Osteocyte (in vitro differentiated cells): ENCODE measurements at regions not wholly inside any gene's neighbourhood (a gene's known extent, or its start where the extent isn't known, plus 50 kb on each side); places are given as distances from the start of the nearest gene placed in this dataset.
A peak's percentile ranks its signal among the peaks of the same experiment; 100 is the strongest.

Experiments used
- DNase-seq: peaks from one replicate; pipeline ENCODE4 v3.0.0; 2021; ENCODE audit warnings: mixed read lengths; ENCODE audit not compliant: unreplicated experiment; ENCODE audit errors: extremely low spot score
- H3K27ac Mint-ChIP-seq: one replicate; pipeline ENCODE4 v1.8.0; 2021; ENCODE audit warnings: mild to moderate bottlenecking, mixed read lengths; ENCODE audit not compliant: unreplicated experiment
- H3K27me3 Mint-ChIP-seq: one replicate; pipeline ENCODE4 v1.8.0; 2021; ENCODE audit warnings: mixed read lengths; ENCODE audit not compliant: unreplicated experiment
- H3K36me3 Mint-ChIP-seq: one replicate; pipeline ENCODE4 v1.8.0; 2021; ENCODE audit warnings: mixed read lengths; ENCODE audit not compliant: unreplicated experiment
- H3K4me1 Mint-ChIP-seq: one replicate; pipeline ENCODE4 v1.8.0; 2021; ENCODE audit warnings: mixed read lengths; ENCODE audit not compliant: unreplicated experiment
- H3K4me3 Mint-ChIP-seq: one replicate; pipeline ENCODE4 v1.8.0; 2021; ENCODE audit warnings: mild to moderate bottlenecking, moderate library complexity, mixed read lengths; ENCODE audit not compliant: unreplicated experiment
- H3K9me3 Mint-ChIP-seq: one replicate; pipeline ENCODE4 v1.8.0; 2021; ENCODE audit warnings: mixed read lengths; ENCODE audit not compliant: unreplicated experiment
- CTCF ChIP-seq: fragments of 200-600 bp; sonication (generic); IDR thresholded peaks from 2 replicates; pipeline ENCODE4 v1.5.0; 2021; ENCODE audit warnings: antibody characterized with exemption, mild to moderate bottlenecking, moderate library complexity

GRCh38 chr11:69881467-69882269 is 62.5 kb upstream of the FGF3 start:
- Mint-ChIP-seq H3K9me3 (no peaks in the 10 kb centered on the region), H3K4me1 (no peaks in the 10 kb centered on the region), H3K27ac (no peak overlapping the region), H3K4me3 (no peak overlapping the region), H3K36me3 (no peaks in the 10 kb centered on the region), H3K27me3 (peaks cover 4% of the 10 kb centered on the region)
- peak; percentile 21 for TF ChIP-seq CTCF
- no peak for DNase-seq

DNA sequence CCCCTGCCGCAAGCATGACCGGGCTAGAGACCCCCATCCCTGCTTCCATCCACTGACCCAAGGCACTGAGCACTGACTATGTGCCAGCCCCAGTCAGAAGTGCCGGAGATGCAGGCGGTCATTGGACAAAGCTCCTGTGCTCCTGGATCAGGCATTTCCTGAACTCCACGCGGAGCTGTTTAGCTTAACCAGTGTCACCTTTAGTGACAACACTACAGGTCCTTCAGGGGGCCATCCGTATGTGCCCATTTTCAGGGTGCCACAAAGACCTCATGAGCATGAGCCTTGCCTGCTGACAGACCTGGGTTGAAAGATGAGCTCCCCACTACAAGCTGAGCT is 63.0 kb upstream of the FGF3 start:
- DNase-seq = no peak
- no peak for TF ChIP-seq CTCF

DNA sequence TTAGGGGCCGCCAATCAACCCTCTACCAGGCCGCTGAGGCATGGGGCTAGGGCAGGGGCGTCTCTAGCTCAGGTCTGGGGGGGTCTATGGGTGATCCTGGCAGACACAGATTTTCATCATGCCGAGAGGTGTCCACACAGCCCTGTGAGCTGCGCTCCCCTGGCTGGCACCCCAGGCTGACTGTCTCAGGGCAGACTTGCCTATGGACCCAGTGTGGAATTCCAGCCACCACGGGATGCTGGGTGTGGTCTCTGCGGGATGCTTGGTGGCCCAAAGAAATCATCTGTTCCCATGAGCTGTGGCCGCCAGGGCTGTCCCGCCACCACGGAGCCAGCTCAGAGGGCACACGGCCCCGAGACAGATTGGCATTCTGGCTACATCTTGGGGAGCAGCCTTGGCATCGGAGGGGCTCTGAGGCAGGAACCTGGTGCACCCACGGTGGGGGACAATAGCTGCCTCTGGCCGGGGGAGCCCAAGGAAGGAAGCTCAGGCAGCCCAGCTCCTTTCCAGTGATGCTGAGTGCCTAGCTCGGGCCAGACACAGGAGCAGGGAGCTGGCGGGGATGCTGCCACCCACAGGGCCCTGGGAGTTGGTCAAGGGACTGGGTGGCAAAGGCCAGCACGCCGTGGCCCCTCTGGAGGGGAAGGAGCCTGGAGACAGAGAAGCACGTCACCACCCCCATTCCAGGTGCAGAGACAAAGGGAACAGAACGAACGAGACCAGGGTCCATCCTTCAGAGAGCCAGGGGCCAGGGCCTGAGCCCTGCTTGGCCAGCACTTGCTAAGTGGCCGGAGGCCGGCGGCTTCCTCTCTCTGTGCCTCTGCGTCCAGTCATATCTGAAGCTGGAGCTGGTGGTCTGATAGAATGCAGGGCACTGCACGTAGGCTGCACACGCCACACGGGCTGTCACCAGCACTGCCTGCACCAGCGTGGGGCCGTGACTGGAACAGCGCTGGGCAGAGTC is 64.4 kb upstream of the FGF3 start:
- DNase-seq = no peak
- H3K9me3 Mint-ChIP-seq = no peaks in the 10 kb centered on the region
- H3K4me1 Mint-ChIP-seq = no peaks in the 10 kb centered on the region
- no peaks in the 10 kb centered on the region for H3K36me3 Mint-ChIP-seq
- H3K27me3 Mint-ChIP-seq = peaks cover 4% of the 10 kb centered on the region
- no peak for TF ChIP-seq CTCF
- no peak overlapping the region for H3K27ac Mint-ChIP-seq
- H3K4me3 Mint-ChIP-seq = no peak overlapping the region

More for the DNA sequence above, 63.0 kb upstream of the FGF3 start:
- Mint-ChIP-seq H3K27ac (no peak overlapping the region), H3K27me3 (peaks cover 4% of the 10 kb centered on the region), H3K9me3 (no peaks in the 10 kb centered on the region), H3K4me3 (no peak overlapping the region), H3K36me3 (no peaks in the 10 kb centered on the region), H3K4me1 (no peaks in the 10 kb centered on the region)

DNA sequence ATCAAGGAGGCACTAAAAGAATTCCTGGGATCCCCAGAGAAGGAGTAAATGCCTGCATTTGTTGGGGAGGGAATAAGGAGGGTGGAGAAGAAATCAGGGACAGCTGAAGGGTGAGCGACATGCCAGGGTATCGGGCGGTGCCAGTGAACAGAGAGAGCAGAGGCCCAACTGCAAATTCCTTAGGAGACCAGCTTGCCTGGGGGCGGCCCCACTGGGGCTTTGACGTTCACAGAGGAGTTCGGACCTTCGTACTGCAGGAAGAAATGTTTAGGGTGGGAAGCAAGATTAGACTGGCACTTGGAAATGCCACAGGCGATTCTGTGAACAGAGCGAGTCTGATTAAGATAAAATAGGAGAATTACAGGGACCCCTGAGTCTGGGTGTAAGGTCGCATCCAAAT is 65.1 kb upstream of the FGF3 start:
- Mint-ChIP-seq H3K27me3 (peaks cover 9% of the 10 kb centered on the region), H3K36me3 (no peaks in the 10 kb centered on the region), H3K4me1 (no peaks in the 10 kb centered on the region), H3K27ac (no peak overlapping the region), H3K4me3 (no peak overlapping the region), H3K9me3 (no peaks in the 10 kb centered on the region)
- no peak for TF ChIP-seq CTCF
- DNase-seq = no peak

- Mint-ChIP-seq H3K4me1 (no peaks in the 10 kb centered on the region), H3K4me3 (no peak overlapping the region), H3K36me3 (no peaks in the 10 kb centered on the region), H3K27me3 (peaks cover 13% of the 10 kb centered on the region), H3K27ac (no peak overlapping the region), H3K9me3 (no peaks in the 10 kb centered on the region)
- no peak for TF ChIP-seq CTCF
- DNase-seq = no peak
These were observed 65.5 kb upstream of the FGF3 start for GRCh38 chr11:69884751-69885150.
